HepG2 (cell line): ENCODE measurements at regions not wholly inside any gene's neighbourhood (a gene's known extent, or its start where the extent isn't known, plus 50 kb on each side); places are given as distances from the start of the nearest gene placed in this dataset.

Experiments used
- ATAC-seq: fragments of 200-7000 bp; cut with Tn5 transposase; 3 replicates; pipeline ENCODE4 v1.9.1; 2020; ENCODE audit warnings: mild to moderate bottlenecking, moderate library complexity
- BruUV-seq: library from RNA; stranded (reverse); fragments of 400-500 nt; replicated peaks from 2 replicates; lab custom pipeline; 2021; lab: Mats Ljungman, UMichigan
- CTCF ChIA-PET: fragments of 300-600 bp; formaldehyde crosslinking; extraction: SDS; loops from one replicate; lab custom pipeline; 2021; ENCODE audit warnings: low total read pairs, inconsistent platforms, low intra/inter-chr PET ratio; lab: Yijun Ruan, JAX
- POLR2A ChIA-PET: fragments of 350-600 bp; sonication (Branson Sonifier 250); formaldehyde crosslinking; loops from one replicate; lab custom pipeline; 2020; ENCODE audit warnings: antibody characterized with exemption, inconsistent platforms; lab: Yijun Ruan, JAX
- DNase-seq: peaks from one replicate; pipeline ENCODE4 v3.0.0-alpha.2; 2015; ENCODE audit warnings: low spot score
- FAIRE-seq: peaks from 3 replicates; lab custom pipeline; 2011; peaks lifted over from hg19 to GRCh38; lab: Jason Lieb, UNC
- H2AFZ ChIP-seq: one replicate; pipeline ENCODE4 v1.6.1; 2011; ENCODE audit warnings: low read length, inconsistent platforms
- H3K27ac ChIP-seq: fragments of 300-600 bp; 3 replicates; pipeline ENCODE4 v1.8.0; 2011; ENCODE audit warnings: mixed run types, mild to moderate bottlenecking, mixed read lengths, low read length, inconsistent platforms; ENCODE audit not compliant: insufficient read depth; ENCODE audit errors: extremely low read length
- H3K27me3 ChIP-seq, 2 experiments: fragments of 200-600 bp in 1 of 2; 2 replicates in 1 of 2; 3 replicates in 1 of 2; pipeline versions ENCODE4 v1.6.0 to v1.8.0; 2011; ENCODE audit warnings: low read length in 2 of 2, mild to moderate bottlenecking in 2 of 2, moderate library complexity in 2 of 2, inconsistent platforms in 1 of 2; ENCODE audit not compliant: insufficient read depth in 2 of 2, control insufficient read depth in 1 of 2
- H3K36me3 ChIP-seq, 2 experiments: fragments of 200-600 bp in 1 of 2; replicated peaks in 1 of 2; 2 replicates in 1 of 2; 3 replicates in 1 of 2; pipeline versions ENCODE4 v1.5.1 to v1.8.0; 2011; ENCODE audit warnings: low read length in 2 of 2, inconsistent platforms in 1 of 2; ENCODE audit not compliant: insufficient read depth in 2 of 2, control insufficient read depth in 1 of 2
- H3K4me1 ChIP-seq: 2 replicates; pipeline ENCODE4 v1.5.1; 2012; ENCODE audit warnings: low read length, inconsistent platforms; ENCODE audit not compliant: insufficient read depth
- H3K4me2 ChIP-seq: 2 replicates; pipeline ENCODE4 v1.6.0; 2011; ENCODE audit warnings: low read depth, low read length, inconsistent platforms
- H3K4me3 ChIP-seq, 3 experiments: fragments of 200-600 bp in 1 of 3; sonication (generic), shearing (Covaris generic) in 1 of 3; replicated peaks in 1 of 3; 2 replicates each; pipeline ENCODE4 v1.5.1; 2011 to 2016; ENCODE audit warnings: low read length in 3 of 3, inconsistent platforms in 2 of 3, low read depth in 2 of 3, mild to moderate bottlenecking in 2 of 3, control low read depth in 1 of 3, mixed read lengths in 1 of 3; ENCODE audit not compliant: insufficient read depth in 1 of 3
- H3K79me2 ChIP-seq: one replicate; pipeline ENCODE4 v1.6.1; 2011; ENCODE audit warnings: low read length, inconsistent platforms; ENCODE audit not compliant: insufficient read depth
- H3K9ac ChIP-seq: 2 replicates; pipeline ENCODE4 v1.6.0; 2011; ENCODE audit warnings: mild to moderate bottlenecking, low read depth, low read length, inconsistent platforms; ENCODE audit not compliant: insufficient read depth
- H3K9me3 ChIP-seq: 2 replicates; pipeline ENCODE4 v1.5.1; 2012; ENCODE audit warnings: mild to moderate bottlenecking, low read length
- H4K20me1 ChIP-seq: 2 replicates; pipeline ENCODE4 v1.6.0; 2011; ENCODE audit warnings: inconsistent platforms, mild to moderate bottlenecking, low read length, moderate library complexity; ENCODE audit not compliant: insufficient read depth
- EEA1 ChIP-seq: sonication (generic); formaldehyde crosslinking; IDR thresholded peaks from 2 replicates; pipeline ENCODE4 v1.5.1; 2020; ENCODE audit warnings: mild to moderate bottlenecking, missing genetic modification reagents, borderline replicate concordance
- GFI1 ChIP-seq: sonication (generic); formaldehyde crosslinking; IDR thresholded peaks from 2 replicates; pipeline ENCODE4 v1.5.0; 2020; ENCODE audit warnings: missing genetic modification reagents, mild to moderate bottlenecking, borderline replicate concordance
- HMG20B ChIP-seq: conservative IDR thresholded peaks from 2 replicates; pipeline ENCODE4 v1.6.1; 2016; ENCODE audit warnings: missing genetic modification reagents, missing compliant biosample characterization
- MEF2D ChIP-seq: sonication (generic); formaldehyde crosslinking; IDR thresholded peaks from 2 replicates; pipeline ENCODE4 v1.5.1; 2020; ENCODE audit warnings: mild to moderate bottlenecking, missing genetic modification reagents
- NFIC ChIP-seq: IDR thresholded peaks from 2 replicates; pipeline ENCODE4 v1.6.1; 2012; ENCODE audit warnings: mild to moderate bottlenecking, low read length, inconsistent platforms
- PCBP1 ChIP-seq: fragments of 200-400 bp; formaldehyde crosslinking; IDR thresholded peaks from 2 replicates; pipeline ENCODE4 v1.6.1; 2017; ENCODE audit warnings: mild to moderate bottlenecking, low read depth, low read length, borderline replicate concordance
- PHF8 ChIP-seq: sonication (generic); formaldehyde crosslinking; IDR thresholded peaks from 2 replicates; pipeline ENCODE4 v1.5.0; 2020; ENCODE audit warnings: missing genetic modification reagents
- PLRG1 ChIP-seq: fragments of 450-650 bp; conservative IDR thresholded peaks from 2 replicates; pipeline ENCODE4 v1.6.1; 2016
- SAP130 ChIP-seq: IDR thresholded peaks from 2 replicates; pipeline ENCODE4 v1.6.1; 2016; ENCODE audit warnings: low read depth
- SATB2 ChIP-seq: sonication (generic); formaldehyde crosslinking; IDR thresholded peaks from 2 replicates; pipeline ENCODE4 v1.5.0; 2020; ENCODE audit warnings: missing genetic modification reagents
- SMYD3 ChIP-seq: sonication (generic); formaldehyde crosslinking; IDR thresholded peaks from 2 replicates; pipeline ENCODE4 v1.8.1; 2023; ENCODE audit warnings: mild to moderate bottlenecking, missing genetic modification reagents
- SNAPC2 ChIP-seq: sonication (generic); formaldehyde crosslinking; IDR thresholded peaks from 2 replicates; pipeline ENCODE4 v1.8.1; 2022; ENCODE audit warnings: mild to moderate bottlenecking, missing genetic modification reagents
- ZFAT ChIP-seq: sonication (generic); formaldehyde crosslinking; conservative IDR thresholded peaks from 2 replicates; pipeline ENCODE4 v1.8.1; 2023; ENCODE audit warnings: missing genetic modification reagents, inconsistent platforms
- ZNF274 ChIP-seq: sonication (generic); formaldehyde crosslinking; IDR thresholded peaks from 2 replicates; pipeline ENCODE4 v1.5.1; 2020; ENCODE audit warnings: mild to moderate bottlenecking, missing genetic modification reagents
- ZNF329 ChIP-seq: sonication (generic); formaldehyde crosslinking; IDR thresholded peaks from 2 replicates; pipeline ENCODE4 v1.9.0; 2021; ENCODE audit warnings: low read depth, mild to moderate bottlenecking, missing genetic modification reagents
- ZNF629 ChIP-seq: sonication (generic); formaldehyde crosslinking; conservative IDR thresholded peaks from 2 replicates; pipeline ENCODE4 v1.5.0; 2020; ENCODE audit warnings: missing genetic modification reagents
- WGBS: methylation state at CpG from one replicate; pipeline ENCODE4 v1.1.6; 2017; ENCODE audit warnings: low lambda C conversion rate; 5-methylcytosine and 5-hydroxymethylcytosine counted together
- in situ Hi-C: cut with HindIII; loops from 2 replicates; pipeline ENCODE4 v1.10.0; 2017; ENCODE audit warnings: low pct_unique_long_range_greater_than_20kb; ENCODE audit not compliant: extremely low pct_ligation_motif_present
- intact Hi-C: fragments of 100-400 bp; cut with micrococcal nuclease; formaldehyde crosslinking; loops from one replicate; pipeline ENCODE4 v1.10.0; 2022; ENCODE audit not compliant: unreplicated experiment
- TF ChIP-seq, protein P1 (sequence below): sonication (generic); formaldehyde crosslinking; IDR thresholded peaks from 2 replicates; pipeline ENCODE4 v1.4.0; 2020; ENCODE audit warnings: missing genetic modification reagents
- TF ChIP-seq, protein P2 (sequence below): sonication (generic); formaldehyde crosslinking; IDR thresholded peaks from 2 replicates; pipeline ENCODE4 v1.4.0; 2020; ENCODE audit warnings: missing genetic modification reagents
- TF ChIP-seq, protein P3 (sequence below): sonication (generic); formaldehyde crosslinking; IDR thresholded peaks from 2 replicates; pipeline ENCODE4 v1.4.0; 2020; ENCODE audit warnings: mild to moderate bottlenecking, low read depth, missing genetic modification reagents

DNA sequence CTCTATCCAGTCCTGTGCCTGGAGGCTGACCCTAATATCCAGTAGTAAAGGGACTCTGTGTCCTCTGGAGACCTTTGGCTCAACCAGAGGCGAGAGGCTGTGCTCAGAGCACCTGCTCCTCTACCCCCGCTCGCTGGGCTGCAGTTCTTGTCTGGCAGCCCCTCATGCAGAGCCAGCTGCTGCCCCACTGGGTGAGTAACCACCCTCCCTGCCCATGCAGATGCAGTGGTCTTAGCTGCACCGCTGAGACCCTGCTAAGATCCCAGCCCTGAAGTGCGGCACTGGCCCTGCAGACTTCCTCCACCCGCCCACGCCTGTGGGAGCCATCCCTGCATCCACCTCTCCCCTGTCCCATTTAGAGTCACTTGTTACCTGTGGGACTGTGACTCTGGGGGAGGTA, 347.5 kb upstream of the SFSWAP start:
- in situ Hi-C loops (no loop called here), intact Hi-C loops (no loop called here)
- H3K4me3 ChIP-seq: no peak overlapping the region
- no peak overlapping the region for H3K4me2 ChIP-seq
- ATAC-seq: no peak
- no peak overlapping the region for H3K9ac ChIP-seq
- H3K36me3 ChIP-seq: no peaks in the 10 kb centered on the region
- WGBS: 27% methylated on average over 4 of the region's 7 CpGs
- H3K27me3 ChIP-seq: peaks cover 4 to 26% of the 10 kb centered on the region in 2 experiments
- ChIA-PET POLR2A (no interaction called here), CTCF (no interaction called here)
- no peak for FAIRE-seq
- no TSS peak for BruUV-seq
- H3K27ac ChIP-seq: no peak overlapping the region
- no peaks in the 10 kb centered on the region; the same call in 1 of the 2 replicates for H3K4me1 ChIP-seq
- no peaks in the 10 kb centered on the region for H3K79me2 ChIP-seq
- H4K20me1 ChIP-seq: no peaks in the 10 kb centered on the region
- no peak for DNase-seq
- H3K9me3 ChIP-seq: no peaks in the 10 kb centered on the region
- TF ChIP-seq, protein P1, sequence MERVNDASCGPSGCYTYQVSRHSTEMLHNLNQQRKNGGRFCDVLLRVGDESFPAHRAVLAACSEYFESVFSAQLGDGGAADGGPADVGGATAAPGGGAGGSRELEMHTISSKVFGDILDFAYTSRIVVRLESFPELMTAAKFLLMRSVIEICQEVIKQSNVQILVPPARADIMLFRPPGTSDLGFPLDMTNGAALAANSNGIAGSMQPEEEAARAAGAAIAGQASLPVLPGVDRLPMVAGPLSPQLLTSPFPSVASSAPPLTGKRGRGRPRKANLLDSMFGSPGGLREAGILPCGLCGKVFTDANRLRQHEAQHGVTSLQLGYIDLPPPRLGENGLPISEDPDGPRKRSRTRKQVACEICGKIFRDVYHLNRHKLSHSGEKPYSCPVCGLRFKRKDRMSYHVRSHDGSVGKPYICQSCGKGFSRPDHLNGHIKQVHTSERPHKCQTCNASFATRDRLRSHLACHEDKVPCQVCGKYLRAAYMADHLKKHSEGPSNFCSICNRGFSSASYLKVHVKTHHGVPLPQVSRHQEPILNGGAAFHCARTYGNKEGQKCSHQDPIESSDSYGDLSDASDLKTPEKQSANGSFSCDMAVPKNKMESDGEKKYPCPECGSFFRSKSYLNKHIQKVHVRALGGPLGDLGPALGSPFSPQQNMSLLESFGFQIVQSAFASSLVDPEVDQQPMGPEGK: no peak
- TF ChIP-seq PLRG1 (no peak), EEA1 (CRISPR knock-in tag) (no peak), SAP130 (no peak)
- H2AFZ ChIP-seq: no peak overlapping the region

DNA sequence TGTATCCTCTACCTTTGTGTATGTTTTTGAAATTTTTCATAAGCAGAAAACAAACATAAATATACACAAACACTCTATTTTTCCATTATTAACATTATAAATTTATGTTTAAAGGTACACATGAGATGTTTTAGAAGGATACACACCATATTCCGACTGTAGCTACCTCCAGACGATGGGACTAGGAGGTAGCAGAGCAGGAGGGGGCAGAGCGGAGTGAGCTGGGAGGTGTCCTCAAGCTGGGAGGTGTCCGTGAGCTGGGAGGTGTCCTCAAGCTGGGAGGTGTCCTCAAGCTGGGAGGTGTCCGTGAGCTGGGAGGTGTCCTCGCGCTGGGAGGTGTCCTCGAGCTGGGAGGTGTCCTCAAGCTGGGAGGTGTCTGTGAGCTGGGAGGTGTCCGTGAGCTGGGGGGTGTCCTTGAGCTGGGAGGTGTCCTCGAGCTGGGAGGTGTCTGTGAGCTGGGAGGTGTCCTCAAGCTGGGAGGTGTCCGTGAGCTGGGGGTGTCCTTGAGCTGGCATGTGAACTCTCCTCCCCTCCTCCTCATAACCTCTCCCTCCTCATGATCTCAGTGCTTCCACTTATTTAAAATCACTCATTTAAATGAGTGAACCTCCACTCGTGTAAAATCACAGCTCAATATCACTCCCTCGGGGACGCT, 346.9 kb upstream of the SFSWAP start:
- Histone ChIP-seq H3K9me3 (no peaks in the 10 kb centered on the region), H3K79me2 (no peaks in the 10 kb centered on the region), H3K27me3 (peaks cover 4 to 28% of the 10 kb centered on the region in 2 experiments), H3K27ac (no peak overlapping the region), H3K4me1 (no peaks in the 10 kb centered on the region; the same call in 1 of the 2 replicates), H3K4me3 (no peak overlapping the region), H3K4me2 (no peak overlapping the region), H3K9ac (no peak overlapping the region), H3K36me3 (no peaks in the 10 kb centered on the region), H2AFZ (no peak overlapping the region), H4K20me1 (no peaks in the 10 kb centered on the region)
- DNase-seq: no peak
- 20% methylated on average over 12 of the region's 14 CpGs for WGBS
- BruUV-seq: no TSS peak
- in situ Hi-C loops: no loop called here
- no peak for FAIRE-seq
- intact Hi-C loops: no loop called here
- no peak for ATAC-seq
- CTCF ChIA-PET: no interaction called here
- POLR2A ChIA-PET: no interaction called here
- no peak for TF ChIP-seq HMG20B (CRISPR knock-in tag)
- TF ChIP-seq, protein P2, sequence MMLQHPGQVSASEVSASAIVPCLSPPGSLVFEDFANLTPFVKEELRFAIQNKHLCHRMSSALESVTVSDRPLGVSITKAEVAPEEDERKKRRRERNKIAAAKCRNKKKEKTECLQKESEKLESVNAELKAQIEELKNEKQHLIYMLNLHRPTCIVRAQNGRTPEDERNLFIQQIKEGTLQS (CRISPR knock-in tag): no peak
- no peak for TF ChIP-seq SNAPC2 (CRISPR knock-in tag)
- no peak for TF ChIP-seq PCBP1
- no peak for TF ChIP-seq ZNF274 (CRISPR knock-in tag)
- no peak for TF ChIP-seq MEF2D (CRISPR knock-in tag)
- TF ChIP-seq SMYD3 (CRISPR knock-in tag): no peak
- no peak for TF ChIP-seq SATB2 (CRISPR knock-in tag)
- TF ChIP-seq ZFAT: no peak
- TF ChIP-seq, protein P3, sequence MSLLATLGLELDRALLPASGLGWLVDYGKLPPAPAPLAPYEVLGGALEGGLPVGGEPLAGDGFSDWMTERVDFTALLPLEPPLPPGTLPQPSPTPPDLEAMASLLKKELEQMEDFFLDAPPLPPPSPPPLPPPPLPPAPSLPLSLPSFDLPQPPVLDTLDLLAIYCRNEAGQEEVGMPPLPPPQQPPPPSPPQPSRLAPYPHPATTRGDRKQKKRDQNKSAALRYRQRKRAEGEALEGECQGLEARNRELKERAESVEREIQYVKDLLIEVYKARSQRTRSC: no peak
- TF ChIP-seq NFIC: no peak
- no peak for TF ChIP-seq GFI1 (CRISPR knock-in tag)
- TF ChIP-seq PHF8: no peak
- no peak for TF ChIP-seq ZNF329
- no peak for TF ChIP-seq ZNF629 (CRISPR knock-in tag)
